CD4-positive, alpha-beta T cell treated with Interleukin-6 for 4 hours (primary cell): ENCODE measurements at regions not wholly inside any gene's neighbourhood (a gene's known extent, or its start where the extent isn't known, plus 50 kb on each side); places are given as distances from the start of the nearest gene placed in this dataset.
"Not testable (repeated sequence)": the region's sequence is repeated elsewhere in the genome, so short reads cannot be mapped to it uniquely, and the experiment has no call there.

ENCODE experiments used
- DNase-seq: peaks from one replicate; pipeline ENCODE4 v3.0.0-alpha.2; 2020; ENCODE audit warnings: mixed read lengths

DNA sequence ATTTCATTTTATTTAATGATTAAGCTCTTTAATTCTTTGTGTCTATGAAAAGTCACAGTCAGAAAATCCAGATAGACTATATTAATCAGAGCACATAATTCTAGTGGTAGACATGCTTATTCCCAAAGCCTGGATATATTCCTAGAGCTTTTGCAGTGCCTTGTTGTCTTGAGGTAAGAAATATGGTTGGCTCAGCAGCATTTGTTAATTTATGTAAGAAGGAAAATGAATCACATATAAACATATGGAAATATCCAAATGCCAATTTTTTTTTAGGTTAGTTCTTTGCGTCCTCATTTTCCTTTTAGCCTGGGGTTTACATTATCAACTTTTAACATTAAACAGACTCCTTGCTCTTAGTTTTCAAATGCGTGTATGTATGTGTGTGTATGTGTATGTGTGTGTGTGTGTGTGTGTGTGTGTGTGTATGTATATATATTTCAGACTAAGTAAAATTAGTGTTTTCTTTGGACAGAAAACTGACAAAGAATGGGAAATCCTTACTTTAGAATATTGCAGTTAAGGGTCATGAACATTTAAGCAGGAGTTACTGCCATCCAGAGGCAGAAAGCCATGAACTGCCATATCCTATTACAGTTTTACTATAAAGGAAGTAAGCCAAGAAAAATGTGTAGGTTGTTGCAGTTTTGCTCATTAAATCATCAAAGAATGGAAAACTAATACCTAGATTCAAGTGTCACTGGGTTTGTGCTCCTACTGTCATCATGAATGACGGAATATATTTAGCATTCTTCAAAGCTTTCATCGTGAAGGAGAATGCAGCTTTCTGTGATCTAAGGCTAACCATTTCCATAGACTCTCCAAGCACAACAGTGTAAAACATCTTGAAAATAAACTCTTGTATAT, 477.1 kb upstream of the NR5A2 start:
- no peak for DNase-seq

DNA sequence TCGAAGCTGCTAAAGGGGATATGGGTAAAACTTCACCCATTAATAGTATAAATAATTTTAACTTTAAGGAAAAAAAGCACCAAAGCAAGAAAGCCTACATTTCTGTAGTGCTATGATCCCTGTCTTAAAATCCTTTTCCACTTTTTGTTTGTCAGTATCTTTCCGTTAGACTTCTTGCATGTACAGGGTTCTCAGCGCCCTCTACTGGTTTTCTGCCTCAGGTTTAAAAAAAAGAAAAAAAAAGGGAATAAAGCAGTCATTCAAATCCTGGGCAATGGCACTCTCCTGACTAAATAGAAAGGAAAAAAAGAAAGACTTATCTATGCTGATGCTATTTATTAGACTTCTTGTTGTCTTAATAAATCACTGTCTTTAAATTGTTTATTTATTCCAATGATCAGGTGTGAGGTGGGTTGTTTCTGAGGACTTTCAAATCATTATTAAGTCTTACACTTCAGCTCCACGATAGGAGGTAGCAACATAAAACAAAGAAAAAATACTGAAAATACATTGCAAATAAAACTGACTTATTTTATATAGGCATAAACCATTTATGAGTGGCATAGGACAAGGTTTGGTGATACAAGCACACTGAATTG, 475.4 kb upstream of the NR5A2 start:
- DNase-seq: peak; percentile 2

DNA sequence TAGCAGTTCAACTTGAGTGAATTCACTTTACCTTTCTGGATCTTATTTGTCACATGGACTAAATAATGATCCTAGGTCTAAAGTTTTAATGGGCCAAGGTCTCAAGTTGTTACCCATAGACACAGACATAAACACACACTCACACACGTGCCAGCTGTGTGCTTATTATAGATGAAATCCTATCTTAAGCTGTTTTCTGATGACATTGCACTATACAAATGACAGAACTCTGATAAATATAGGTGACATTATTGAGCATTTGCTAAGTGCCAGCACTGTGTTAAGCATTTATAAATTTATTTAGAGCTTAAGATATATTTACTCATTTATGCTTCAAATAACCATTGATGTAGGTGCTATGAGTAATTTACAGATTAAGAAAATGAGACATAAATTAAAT, 474.4 kb upstream of the NR5A2 start:
- DNase-seq: no peak

DNA sequence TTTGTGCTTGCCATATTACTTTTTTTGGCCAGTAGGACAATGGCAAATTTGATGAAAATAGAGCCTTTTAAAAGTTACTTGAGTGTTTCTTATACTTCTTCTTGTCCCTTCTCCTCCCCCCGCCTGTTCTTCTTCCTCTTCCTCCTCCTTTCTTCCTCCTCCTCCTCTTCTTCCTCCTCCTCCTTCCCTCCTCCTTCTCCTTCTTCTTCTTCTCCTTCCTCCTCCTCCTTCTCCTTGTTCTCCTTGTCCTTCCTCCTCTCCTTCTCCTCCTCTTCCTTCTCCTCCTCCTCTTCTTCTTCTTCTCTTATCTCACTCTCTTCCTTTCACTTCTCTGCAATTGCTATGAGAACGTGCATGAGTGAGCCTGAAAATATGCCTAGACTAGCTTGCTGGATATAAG, 466.2 kb upstream of the NR5A2 start:
- no peak for DNase-seq

DNA sequence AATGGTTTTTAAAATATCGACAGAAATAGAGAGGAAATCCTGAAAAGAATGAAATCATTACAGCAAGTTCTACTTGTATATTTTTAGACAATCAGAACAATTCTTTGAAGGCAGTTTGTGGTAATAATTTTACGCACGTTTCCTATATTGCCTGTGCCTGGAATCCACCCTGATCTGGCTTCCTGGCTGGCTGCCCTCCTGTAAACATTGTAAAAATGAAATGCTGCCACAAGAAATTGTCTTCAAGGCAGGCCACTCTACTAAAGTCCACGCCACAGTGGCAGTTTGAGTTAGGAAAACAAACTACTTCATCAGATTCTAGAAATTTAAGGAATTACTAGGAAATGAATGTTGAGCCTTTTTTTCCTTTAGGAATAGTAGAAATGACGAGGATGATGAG, 454.5 kb upstream of the NR5A2 start:
- DNase-seq: no peak

DNA sequence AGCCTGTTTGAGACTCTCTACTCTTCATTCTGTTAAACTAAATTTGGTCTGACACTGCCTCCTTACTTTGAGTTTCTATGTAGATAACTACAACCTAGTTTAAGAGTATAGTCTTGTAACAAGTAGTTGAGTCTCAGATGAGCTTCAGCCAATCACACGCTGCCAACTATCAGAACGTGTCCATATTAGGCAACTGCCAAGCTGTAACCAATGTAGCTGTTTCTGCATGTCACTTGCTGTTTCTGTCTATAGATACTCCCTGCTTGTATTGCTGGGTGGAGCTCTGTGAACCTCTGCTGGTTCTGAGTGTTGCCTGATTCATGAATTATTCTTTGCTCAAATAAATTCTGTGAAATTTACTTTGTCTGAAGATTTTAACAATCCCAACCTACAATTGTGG, 452.6 kb upstream of the NR5A2 start:
- no peak for DNase-seq

DNA sequence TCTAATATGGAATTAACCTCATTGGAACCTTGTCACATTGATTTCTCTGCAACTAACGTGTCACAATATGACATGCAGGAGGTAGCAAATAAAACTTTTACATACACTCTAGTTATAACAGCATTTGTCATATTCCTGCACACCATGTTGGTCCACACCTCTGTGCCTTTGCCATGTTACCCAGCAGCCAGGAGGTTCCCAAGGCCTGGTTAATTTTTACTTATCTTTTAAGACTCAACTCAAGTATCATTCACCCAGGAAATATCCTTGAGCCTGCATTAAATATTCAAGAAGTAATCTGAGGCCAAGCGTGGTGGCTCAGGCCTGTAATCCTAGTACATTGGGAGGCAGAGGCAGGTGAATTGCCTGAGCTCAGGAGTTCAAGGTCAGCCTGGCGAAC, 447.2 kb upstream of the NR5A2 start:
- no peak for DNase-seq

DNA sequence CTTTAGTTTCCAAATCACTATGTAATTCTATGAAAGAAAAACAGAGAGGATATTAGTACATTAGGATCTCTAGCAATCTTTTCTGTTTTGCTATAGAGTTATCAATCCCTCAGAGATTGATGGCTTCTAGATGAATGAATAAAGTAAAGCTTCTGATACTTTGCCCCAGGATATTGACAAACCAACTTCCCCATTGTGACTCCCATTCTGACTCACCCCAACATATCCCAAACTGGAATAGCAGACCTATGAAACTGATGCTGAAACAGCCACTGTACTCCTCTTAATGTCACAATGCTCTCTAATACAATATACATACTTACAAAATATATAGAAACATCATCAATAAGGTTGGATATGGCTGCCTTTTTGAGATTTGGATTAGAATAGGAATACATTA, 442.1 kb upstream of the NR5A2 start:
- no peak for DNase-seq

DNA sequence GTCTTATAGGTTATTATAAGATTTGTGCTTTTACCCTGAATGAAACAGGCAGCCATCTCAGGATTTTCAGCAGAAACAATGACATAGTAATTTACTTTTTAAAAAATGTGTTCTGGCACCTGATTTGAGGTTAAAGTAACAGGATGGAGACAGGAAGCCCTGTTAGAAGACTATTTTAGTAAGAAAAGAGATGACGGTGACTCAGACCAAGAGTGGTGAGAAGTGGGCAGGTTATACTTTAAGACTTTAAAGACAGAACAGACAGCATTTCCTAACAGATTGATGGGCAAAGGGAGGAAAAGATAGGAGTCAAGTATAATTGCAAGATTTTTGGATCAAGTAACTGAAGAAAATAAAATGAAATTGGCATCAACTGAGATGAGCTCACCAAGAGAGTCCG, 436.8 kb upstream of the NR5A2 start:
- no peak for DNase-seq

DNA sequence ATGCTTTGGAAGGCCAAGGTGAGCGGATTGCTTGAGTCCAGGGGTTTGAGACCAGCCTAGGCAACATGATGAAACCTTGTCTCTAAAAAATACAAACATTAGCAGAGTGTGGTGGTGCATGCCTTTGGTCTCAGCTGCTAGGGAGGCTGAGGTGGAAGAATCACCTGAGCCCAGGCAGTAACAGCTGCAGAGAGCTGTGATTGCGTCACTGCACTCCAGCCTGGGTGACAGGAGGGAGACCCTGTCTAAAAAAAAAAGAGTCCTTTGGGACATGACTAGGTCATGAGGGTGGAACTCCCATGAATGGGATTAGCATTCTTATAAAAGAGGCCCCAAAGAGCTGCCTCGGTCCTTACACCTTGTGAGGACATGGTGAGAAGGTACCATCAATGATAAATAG, 436.0 kb upstream of the NR5A2 start:
- no peak for DNase-seq

DNA sequence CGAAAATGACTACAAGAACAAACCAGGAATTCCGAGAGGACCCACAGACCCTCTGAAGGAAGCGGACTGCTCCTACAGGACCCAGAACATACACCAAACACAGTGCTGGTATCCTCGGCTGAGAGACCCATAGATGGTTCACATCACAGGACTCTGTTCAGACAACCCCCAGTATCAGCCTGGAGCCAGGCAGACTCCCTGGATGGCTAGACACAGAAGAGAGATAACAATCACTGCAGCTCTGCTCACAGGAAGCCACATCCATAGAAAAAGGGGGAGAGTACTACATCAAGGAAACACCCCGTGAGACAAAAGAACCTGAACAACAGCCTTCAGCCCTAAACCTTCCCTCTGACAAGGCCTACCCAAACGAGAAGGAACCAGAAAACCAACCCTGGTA, 434.0 kb upstream of the NR5A2 start:
- no peak for DNase-seq

DNA sequence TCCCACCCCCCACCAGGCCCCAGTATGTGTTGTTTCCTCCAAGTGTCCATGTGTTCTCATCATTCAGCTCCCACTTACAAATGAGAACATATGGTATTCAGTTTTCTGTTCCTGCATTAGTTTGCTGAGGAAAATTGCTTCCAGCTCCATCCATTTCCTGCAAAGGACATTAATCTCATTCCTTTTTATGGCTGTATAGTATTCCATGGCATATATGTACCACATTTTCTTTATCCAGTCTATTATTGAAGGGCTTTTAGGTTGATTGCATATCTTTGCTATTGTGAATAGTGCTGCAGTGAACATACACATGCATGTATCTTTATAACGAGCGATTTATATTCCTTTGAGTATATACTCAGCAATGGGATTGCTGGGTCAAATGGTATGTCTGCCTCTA, 431.1 kb upstream of the NR5A2 start:
- DNase-seq: not testable (repeated sequence)

DNA sequence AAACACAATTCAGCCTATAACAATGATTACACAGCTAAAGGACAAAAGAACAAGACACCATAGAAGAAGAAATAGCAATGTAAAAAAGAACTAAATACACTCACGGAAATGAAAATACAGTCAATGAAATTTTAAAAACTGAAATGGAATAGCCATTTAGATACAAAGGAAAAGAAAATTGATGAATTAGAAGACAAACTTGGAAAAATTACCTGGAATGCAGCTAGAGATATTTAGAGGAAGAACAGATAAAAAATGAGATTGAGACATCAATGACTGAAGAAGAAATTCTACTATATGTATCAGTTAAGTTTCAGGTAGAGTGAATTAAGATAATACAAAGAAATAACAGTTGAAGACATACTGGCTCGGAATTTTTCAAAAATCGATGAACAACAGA, 430.4 kb upstream of the NR5A2 start:
- no peak for DNase-seq

DNA sequence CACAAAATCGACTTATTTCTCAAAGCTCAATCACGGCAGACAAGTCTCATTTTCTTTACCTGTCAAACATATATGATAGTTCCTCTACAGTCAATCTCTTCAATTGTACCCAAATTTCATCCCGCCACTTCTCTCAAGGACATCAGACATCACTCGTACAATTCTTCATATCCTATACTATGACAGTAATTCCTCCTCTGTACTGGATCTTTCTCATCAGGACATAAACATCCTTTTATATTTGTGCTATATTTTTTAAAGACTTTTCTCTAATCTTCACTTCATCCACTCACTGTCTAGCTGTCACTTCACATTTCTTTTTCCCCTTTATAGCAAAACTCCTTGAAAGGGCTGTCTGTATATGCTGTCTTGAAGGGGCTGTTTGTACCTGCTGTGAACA, 419.1 kb upstream of the NR5A2 start:
- DNase-seq: no peak

DNA sequence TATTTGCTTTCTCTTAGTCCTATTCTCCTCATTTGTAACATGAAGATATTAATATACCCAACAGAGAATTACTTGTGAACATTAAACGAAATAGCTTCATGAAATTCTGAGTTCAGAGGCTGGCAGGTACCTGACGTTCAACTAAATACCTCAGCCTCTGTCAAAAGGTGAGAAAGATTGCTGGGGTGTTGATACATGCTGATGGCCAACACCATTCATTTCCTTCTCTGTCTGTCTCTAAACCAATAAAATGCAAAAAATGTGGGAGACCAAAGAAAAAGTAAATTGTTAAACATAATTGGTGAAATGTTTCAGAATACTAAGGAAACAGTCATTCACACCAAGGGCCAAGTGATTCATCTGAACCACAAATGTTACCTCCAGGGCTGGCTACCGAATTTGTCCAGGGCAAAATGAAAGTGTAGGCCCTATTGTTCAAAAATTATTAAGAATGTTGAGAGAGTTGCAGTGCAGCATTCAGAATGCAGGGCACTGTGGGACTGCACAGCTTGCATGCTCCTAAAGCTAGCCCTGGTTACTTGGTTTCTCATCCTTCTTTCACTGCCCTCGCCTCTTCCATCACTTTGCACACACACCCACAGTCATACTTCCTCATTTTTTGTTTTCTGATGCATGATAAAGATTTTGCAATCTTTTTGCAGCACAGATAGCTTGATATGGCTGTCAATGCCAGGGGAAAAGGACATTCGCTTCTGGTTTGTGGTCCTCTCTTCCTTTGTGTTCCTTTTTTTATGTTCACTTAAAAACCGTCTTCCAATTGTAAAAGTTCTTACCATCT, 414.3 kb upstream of the NR5A2 start:
- no peak for DNase-seq

DNA sequence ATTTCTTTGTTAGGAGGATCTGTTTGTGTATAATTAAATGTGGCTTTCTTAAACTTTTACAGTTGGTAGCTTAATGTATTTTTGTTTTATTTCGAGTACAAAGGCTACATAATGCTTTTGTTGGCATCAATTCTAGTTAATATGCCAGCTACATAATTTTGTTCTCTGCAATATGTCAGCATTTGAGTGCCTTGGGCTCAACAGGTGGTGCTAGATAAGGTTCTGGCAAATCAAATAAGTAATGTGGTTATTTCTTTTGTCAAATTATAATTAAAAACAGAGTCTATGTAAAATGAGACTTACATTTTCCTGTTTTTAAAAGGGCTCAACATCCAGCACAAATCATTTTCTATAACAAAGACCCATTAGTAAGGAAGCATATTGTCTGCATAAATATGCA, 410.6 kb upstream of the NR5A2 start:
- DNase-seq: no peak

DNA sequence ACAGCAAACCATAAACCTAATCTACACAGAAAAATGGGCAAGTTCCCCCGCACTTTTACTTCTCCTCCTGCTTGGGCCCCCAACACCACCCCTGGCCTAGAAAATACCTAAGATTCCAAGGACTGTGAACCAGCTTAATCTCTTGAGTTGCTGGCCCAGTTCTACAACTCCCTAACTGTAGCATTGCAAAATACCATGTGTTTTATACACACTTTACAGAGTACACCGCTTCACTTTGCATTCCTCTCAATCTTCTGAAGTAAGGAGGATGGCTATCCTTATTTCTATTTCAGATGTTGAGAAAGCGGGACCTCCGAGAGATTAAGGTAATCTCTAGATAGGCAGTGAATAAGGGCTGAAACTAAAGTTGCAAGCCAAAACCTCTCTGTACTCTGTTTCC, 408.3 kb upstream of the NR5A2 start:
- no peak for DNase-seq

DNA sequence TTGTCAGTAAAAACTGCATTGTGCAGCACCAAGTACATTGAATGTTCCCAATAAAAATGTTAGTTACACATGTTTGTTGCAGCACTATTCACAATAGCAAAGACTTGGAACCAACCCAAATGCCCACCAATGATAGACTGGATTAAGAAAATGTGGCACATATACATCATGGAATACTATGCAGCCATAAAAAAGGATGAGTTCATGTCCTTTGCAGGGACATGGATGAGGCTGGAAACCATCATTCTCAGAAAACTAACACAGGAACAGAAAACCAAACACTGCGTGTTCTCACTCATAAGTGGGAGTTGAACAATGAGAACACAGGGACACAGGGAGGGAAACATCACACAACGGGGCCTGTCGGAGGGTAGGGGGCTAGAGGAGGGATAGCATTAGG, 401.3 kb upstream of the NR5A2 start:
- not testable (repeated sequence) for DNase-seq

DNA sequence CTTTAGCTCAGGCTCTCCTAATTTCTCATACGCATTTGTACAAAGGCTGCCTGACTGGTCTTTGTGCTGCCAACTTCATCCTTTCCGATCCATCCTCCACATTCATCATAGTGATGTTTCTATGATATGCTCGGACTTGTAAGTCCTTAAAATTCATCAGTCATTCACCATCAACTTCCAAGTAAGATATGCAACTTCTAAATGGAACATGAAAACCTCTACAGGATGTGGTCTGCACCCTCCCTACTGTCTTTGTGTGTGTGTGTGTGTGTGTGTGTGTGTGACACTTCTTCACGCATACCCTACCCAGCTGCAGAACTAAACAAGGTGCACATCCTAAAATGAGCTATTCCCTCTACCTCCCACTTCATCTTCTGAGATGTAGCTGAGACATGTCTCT, 397.9 kb upstream of the NR5A2 start:
- no peak for DNase-seq

DNA sequence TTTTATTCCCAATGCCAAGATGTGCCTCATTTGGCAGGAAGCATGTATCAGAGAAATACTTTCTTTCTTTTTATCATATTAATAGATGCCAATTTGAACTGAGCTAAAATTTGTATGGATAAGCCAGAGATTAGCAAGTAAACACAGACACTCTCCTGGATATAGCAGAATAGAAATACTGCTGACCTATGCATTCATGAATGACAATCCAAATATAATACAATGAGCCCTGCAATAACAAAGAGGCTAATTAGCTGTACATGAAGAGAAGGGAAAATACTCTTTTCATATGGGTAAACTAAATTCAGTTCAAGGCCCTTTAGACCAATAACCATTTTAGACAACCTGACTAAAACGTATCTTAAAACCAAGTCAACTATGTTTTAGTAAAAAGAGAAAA, 388.1 kb upstream of the NR5A2 start:
- DNase-seq: no peak

DNA sequence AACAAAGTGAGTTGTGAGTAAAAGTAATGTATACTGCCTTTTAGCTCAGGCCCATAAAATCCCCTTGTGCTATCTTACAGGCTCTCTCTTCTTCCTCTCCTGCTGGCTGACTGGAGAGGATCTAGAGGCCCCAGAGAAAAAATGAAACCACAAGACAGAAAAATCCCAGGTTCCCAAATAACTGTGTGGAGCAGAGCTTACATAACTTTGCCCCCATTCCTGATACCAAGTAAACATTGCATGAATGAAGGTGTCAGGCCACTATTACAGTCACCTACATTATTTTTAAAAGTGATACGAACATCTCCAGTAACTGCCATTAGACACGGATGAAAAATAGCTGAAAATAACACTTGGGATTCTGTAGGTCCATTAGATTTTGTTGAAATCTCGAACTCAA, 386.0 kb upstream of the NR5A2 start:
- DNase-seq: no peak

DNA sequence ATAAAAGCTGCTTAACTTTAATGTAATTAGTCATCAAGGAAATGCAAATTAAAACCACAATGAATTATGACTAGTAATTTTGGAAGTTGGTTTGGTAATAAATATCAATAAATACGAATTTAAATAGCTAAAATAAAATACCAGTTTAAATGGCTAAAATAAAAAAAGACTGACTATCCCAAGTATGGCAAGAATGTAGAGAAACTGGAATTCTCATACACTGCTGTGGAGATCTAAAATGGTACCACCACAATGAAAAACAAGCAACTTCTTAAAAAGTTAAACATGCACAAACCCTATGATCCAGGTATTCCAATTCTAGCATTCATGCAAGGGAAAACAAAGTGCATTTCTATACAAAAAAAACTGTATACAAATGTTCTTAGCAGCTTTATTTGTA, 382.6 kb upstream of the NR5A2 start:
- DNase-seq: no peak

DNA sequence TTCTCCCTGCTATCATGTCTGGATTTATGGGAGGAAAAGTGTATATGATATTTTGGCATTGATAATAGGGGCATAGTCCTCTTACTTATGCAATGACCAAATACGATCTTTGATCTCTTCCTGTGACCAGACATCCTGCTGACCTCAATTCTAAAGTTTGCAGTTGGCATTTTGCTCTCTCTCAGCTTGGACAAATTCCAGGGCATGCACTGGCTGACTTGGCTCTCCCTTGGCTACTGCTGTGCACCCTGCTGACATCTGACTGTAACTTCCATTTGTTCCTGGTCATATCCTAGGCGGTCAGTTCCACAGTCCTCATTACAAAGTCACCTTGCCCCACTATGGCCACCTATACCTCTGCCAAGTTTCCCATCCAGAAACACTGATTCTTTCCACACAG, 380.7 kb upstream of the NR5A2 start:
- DNase-seq: no peak

DNA sequence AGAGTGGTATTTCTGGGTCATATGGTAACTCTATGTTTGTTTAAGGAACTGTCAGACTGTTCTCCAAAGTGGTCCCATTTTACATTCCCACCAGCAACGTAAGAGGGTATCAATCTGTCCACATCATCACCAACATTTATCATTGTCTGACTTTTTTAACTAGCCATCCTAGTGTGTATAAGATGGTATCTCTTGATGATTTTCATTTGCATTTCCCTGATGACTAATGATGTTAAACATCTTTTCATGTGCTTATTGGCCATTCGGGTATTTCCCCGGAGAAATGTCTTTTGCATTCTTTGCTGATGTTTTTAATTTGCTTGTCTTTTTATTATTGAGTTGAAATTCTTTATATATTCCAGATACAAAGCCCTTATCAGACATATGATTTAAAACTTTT, 370.1 kb upstream of the NR5A2 start:
- no peak for DNase-seq
